Aorta (tissue), 5 donors: ENCODE measurements at regions not wholly inside any gene's neighbourhood (a gene's known extent, or its start where the extent isn't known, plus 50 kb on each side); places are given as distances from the start of the nearest gene placed in this dataset.

Source experiments
- ATAC-seq: fragments of 200-7000 bp; cut with Tn5 transposase; one replicate; pipeline ENCODE4 v1.9.1; 2022; ENCODE audit warnings: moderate library complexity; ENCODE audit not compliant: low FRiP score
- DNase-seq, 2 donors: peaks; one replicate each; pipeline ENCODE4 v3.0.0-alpha.2; 2020
- H3K27ac ChIP-seq, 2 donors: one replicate each; pipeline ENCODE4 v1.5.1; 2013; ENCODE audit warnings: low read length in 2 of 2, mild to moderate bottlenecking in 2 of 2, moderate library complexity in 2 of 2, control low read depth in 1 of 2, inconsistent platforms in 1 of 2, low read depth in 1 of 2
- H3K27me3 ChIP-seq, 2 donors: one replicate each; pipeline ENCODE4 v1.6.1; 2013; ENCODE audit warnings: control low read depth in 1 of 2, low read length in 1 of 2, mild to moderate bottlenecking in 1 of 2, moderate library complexity in 1 of 2; ENCODE audit not compliant: insufficient read depth in 2 of 2, control insufficient read depth in 1 of 2
- H3K36me3 ChIP-seq, 2 donors: one replicate each; pipeline ENCODE4 v1.6.1; 2013; ENCODE audit warnings: control low read depth in 1 of 2, low read length in 1 of 2, mild to moderate bottlenecking in 1 of 2; ENCODE audit not compliant: insufficient read depth in 2 of 2, control insufficient read depth in 1 of 2
- H3K4me1 ChIP-seq, 2 donors: one replicate each; pipeline ENCODE4 v1.6.1; 2013; ENCODE audit warnings: low read length in 2 of 2, control low read depth in 1 of 2, mild to moderate bottlenecking in 1 of 2, moderate library complexity in 1 of 2; ENCODE audit not compliant: insufficient read depth in 2 of 2, control insufficient read depth in 1 of 2
- H3K4me3 ChIP-seq, 2 donors: one replicate each; pipeline ENCODE4 v1.5.1; 2013; ENCODE audit warnings: low read length in 2 of 2, control low read depth in 1 of 2, mild to moderate bottlenecking in 1 of 2
- H3K9me3 ChIP-seq: one replicate; pipeline ENCODE4 v1.6.1; 2013; ENCODE audit warnings: mild to moderate bottlenecking, low read length; ENCODE audit not compliant: control insufficient read depth
- whole genome bisulfite sequencing, 2 donors: extraction: QIAGEN DNeasy Blood & Tissue Kit; methylation state at CpG; one replicate each; pipeline ENCODE4 v1.1.7; 2013; 5-methylcytosine and 5-hydroxymethylcytosine counted together
- intact Hi-C, 2 donors: fragments of 100-400 bp; cut with DNase I; formaldehyde crosslinking; loops; one replicate each; pipeline versions ENCODE4 v1.14.2 to v1.15.0; 2022
- donor health status: healthy with polysubstance abuse.
- donor health status: Bipolar disorder and iron deficiency.
- donor health status: DM: no; HTN: no; CAD: no.
- donor health status: DM: no; HTN: no; CAD: no.
- donor health status: DM: yes; HTN: yes; CAD: no.

DNA sequence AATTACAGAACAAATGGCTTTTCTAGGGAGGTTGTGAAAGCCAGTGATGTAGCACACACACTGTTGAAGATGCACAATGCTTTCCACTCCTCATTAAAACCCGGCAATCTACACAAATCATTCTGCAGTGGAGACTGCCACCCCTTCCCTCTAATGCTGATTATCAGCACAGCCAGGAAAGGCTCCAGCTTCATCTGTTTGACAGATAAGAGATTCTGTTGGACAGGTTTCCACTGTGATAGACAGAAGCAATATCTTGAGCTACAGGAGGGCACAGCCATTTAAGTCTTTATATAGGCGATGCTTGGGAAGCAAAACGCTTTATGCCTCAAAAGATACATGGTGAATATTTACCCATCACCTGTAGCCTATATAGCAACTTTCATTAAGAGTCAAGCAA lies 555.6 kb downstream of the GLRX3 start:
- DNase-seq = no peak
- intact Hi-C loops = no loop called here
- no peak overlapping the region for H3K27ac ChIP-seq
- no peak for ATAC-seq
- H3K4me3 ChIP-seq = no peak overlapping the region
- no peaks in the 10 kb centered on the region for H3K4me1 ChIP-seq
- no peaks in the 10 kb centered on the region for H3K9me3 ChIP-seq
- 69 to 72% methylated on average over 3 of the region's 3 CpGs for WGBS, 2 donors
- no peaks in the 10 kb centered on the region for H3K27me3 ChIP-seq
- H3K36me3 ChIP-seq = no peaks in the 10 kb centered on the region

DNA sequence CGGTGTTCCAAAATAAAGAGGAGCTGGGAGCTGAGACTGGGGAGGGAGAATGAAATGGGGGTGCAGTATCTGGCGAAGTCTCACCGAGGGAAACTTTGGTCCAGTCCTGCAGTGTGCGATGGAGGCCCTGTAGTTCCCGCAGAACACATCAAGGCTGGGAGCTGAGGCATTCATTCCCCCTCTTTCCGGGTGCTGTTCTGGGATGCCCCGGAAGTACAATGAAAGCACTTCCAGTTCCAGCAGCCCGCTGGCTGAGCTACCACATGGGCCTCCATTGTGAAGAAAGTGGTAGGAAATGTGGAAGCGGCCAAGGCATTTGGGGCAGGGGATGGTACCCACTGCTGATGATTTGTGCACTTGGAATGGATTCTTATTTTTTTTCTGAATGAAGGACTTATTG lies 560.7 kb downstream of the GLRX3 start:
- Histone ChIP-seq H3K27me3 (no peaks in the 10 kb centered on the region), H3K27ac (no peak overlapping the region), H3K4me1 (no peaks in the 10 kb centered on the region), H3K36me3 (no peaks in the 10 kb centered on the region), H3K9me3 (no peaks in the 10 kb centered on the region), H3K4me3 (no peak overlapping the region)
- intact Hi-C loops = no loop called here
- DNase-seq = no peak
- WGBS, 2 donors = 92 to 94% methylated on average over 9 of the region's 9 CpGs
- no peak for ATAC-seq

DNA sequence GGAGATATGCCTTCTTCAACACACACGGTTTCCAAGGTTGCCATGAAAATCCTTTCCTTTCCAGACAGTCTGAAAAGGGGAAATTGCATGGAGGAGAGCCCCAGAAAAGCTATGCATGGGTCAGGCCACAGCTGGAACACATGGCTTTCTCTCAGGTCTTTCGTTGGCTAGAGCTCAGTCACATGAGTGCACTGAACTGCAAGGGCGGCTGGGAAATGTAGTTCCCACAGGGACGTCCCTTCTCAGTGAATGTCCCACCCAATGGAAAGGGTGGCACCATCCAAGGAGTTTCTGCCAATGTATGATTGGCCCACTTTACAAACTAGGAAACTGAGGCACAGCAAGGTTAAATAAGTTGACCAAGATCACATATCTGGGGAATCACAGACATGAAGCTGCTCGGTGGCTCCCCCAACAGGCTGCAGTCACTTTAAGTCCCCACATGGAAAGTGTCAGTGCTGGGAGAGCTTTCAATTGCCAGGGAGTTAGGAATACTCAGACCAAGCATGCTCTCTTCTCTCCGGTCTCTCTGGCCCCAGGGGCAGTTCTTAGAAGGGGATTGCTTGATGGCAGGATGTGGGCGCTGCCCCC lies 571.3 kb downstream of the GLRX3 start:
- DNase-seq (no peak), ATAC-seq (no peak)
- no peaks in the 10 kb centered on the region for H3K27me3 ChIP-seq
- H3K4me3 ChIP-seq = no peak overlapping the region
- 82 to 86% methylated on average over 7 of the region's 7 CpGs for WGBS, 2 donors
- no peaks in the 10 kb centered on the region for H3K4me1 ChIP-seq
- no peak overlapping the region for H3K27ac ChIP-seq
- no peaks in the 10 kb centered on the region for H3K36me3 ChIP-seq
- no peaks in the 10 kb centered on the region for H3K9me3 ChIP-seq
- intact Hi-C loops = no loop called here

DNA sequence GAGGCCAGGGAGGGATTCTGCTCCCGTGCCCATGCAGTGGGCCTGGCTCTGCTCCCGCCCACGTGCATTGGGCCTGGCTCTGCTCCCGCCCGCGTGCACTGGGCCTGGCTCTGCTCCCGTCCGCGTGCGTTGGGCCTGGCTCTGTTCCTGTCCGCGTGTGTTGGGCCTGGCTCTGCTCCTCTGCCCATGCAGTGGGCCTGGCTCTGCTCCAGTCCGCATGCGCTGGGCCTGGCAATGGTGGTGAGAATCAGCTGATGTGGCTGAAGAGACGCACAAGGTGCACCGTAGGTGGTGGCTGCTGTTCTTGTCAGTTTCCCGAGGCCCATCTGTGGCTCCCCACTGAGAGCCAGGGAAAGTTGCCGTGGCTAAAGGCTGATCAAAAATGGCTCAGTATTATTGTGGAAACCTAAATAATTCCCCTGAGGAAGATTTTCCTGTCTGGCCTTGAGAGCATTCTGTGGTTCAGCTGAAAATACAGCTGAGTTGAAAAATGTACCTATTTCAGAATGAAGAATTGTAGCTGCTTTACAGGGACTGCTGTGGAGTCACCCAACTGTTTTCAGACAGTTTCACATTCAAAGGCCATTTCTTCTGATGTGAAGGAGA lies 572.4 kb downstream of the GLRX3 start:
- ATAC-seq (no peak), DNase-seq (no peak)
- Histone ChIP-seq H3K27me3 (no peaks in the 10 kb centered on the region), H3K36me3 (no peaks in the 10 kb centered on the region), H3K27ac (no peak overlapping the region), H3K4me3 (no peak overlapping the region), H3K4me1 (no peaks in the 10 kb centered on the region), H3K9me3 (no peaks in the 10 kb centered on the region)
- intact Hi-C loops = no loop called here
- 21 to 49% methylated on average over 18 of the region's 18 CpGs for WGBS, 2 donors

DNA sequence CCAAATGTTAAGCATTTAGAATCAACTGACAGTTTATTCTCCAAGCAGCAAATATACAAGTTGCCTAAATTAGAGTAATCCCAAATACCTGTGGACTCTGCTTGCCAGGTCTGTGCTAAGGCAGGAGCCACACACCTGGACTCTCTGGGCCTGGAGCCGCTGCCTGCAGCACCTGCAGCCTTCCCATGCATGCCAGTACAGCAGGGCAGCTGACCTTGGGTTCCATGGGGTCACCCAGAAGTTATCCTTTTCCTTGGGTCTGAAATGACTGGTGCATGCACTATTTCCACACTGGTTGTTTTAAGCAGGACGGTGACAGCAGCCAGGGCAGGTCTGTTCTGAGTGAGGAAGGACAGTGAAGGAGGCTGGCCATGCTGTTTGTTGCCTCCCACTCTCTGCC lies 573.2 kb downstream of the GLRX3 start:
- Histone ChIP-seq H3K4me1 (no peaks in the 10 kb centered on the region), H3K9me3 (no peaks in the 10 kb centered on the region), H3K27ac (no peak overlapping the region), H3K36me3 (no peaks in the 10 kb centered on the region), H3K4me3 (no peak overlapping the region), H3K27me3 (no peaks in the 10 kb centered on the region)
- DNase-seq = no peak
- intact Hi-C loops = no loop called here
- no peak for ATAC-seq
- 77 to 89% methylated on average over 2 of the region's 2 CpGs for WGBS, 2 donors

DNA sequence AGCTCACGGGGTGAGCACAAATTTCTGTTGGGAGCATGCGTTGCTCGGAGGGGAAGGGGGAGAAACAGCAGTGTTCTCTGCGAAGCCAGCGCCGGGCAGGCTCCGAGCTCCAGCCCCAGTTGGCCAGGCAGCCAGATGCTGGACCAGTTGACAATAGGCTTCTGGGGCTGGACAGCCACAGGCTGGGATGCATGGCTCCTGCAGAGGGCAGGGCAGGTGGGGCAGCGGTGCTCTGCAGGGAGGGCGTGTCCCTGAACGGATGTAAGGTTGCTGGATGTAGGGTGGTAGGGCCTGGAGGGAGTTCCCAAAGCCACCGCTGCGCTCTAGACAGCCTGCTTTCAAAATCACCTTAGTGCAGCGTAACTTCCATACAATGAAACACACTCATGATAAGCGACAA lies 574.9 kb downstream of the GLRX3 start:
- no peaks in the 10 kb centered on the region for H3K4me1 ChIP-seq
- no peak overlapping the region for H3K4me3 ChIP-seq
- ATAC-seq = no peak
- no peaks in the 10 kb centered on the region for H3K9me3 ChIP-seq
- no peaks in the 10 kb centered on the region for H3K27me3 ChIP-seq
- whole genome bisulfite sequencing, 2 donors = 79% methylated on average over 14 of the region's 14 CpGs
- no peak overlapping the region for H3K27ac ChIP-seq
- no peaks in the 10 kb centered on the region for H3K36me3 ChIP-seq
- intact Hi-C loops = no loop called here
- no peak for DNase-seq

DNA sequence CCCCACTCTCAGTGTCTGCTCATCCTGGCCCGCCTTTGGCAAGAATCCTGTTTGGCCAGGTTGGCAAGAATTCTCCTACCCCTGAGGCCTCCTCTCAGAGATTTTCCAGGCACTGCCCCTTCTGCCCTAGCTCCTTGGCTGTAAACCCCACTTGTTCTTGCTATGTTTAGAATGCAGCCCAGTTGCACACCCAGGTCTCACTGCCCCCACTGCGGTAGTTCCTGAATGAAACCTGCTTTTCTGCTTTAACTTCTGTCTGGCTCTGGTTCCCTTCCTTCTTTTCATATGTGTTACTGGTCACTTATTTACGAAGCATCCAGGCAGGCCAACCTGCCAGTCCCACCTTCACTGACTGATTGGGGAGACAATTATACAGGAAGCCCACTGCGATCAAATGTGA lies 576.9 kb downstream of the GLRX3 start:
- WGBS, 2 donors = 79 to 87% methylated on average over 4 of the region's 4 CpGs
- intact Hi-C loops = no loop called here
- ATAC-seq (no peak), DNase-seq (no peak)
- Histone ChIP-seq H3K4me3 (no peak overlapping the region), H3K27ac (no peak overlapping the region), H3K27me3 (no peaks in the 10 kb centered on the region), H3K36me3 (no peaks in the 10 kb centered on the region), H3K4me1 (no peaks in the 10 kb centered on the region), H3K9me3 (no peaks in the 10 kb centered on the region)

DNA sequence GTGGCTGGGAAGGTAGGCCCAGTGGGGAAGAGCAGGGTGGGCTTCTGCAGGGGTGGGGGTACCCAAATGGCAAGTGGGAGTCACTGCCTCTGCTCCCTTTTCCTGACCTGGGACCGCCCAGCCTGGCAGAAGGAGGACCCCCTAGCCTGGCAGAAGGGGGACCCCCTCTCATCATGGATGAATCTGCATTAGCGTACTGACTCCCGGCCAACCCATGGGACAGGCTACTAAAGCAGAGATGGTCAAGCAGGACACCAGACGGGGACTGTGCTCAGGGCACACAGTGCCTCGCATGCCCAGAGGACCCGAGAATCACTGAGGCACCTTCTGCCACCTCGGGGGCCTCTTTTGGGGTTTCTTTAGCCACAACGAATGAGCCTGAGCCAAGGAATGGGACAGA lies 577.5 kb downstream of the GLRX3 start:
- DNase-seq (no peak), ATAC-seq (no peak)
- intact Hi-C loops = no loop called here
- Histone ChIP-seq H3K27ac (no peak overlapping the region), H3K27me3 (no peaks in the 10 kb centered on the region), H3K4me3 (no peak overlapping the region), H3K36me3 (no peaks in the 10 kb centered on the region), H3K9me3 (no peaks in the 10 kb centered on the region), H3K4me1 (no peaks in the 10 kb centered on the region)
- WGBS, 2 donors = 87 to 89% methylated on average over 7 to 8 of the region's 8 CpGs

DNA sequence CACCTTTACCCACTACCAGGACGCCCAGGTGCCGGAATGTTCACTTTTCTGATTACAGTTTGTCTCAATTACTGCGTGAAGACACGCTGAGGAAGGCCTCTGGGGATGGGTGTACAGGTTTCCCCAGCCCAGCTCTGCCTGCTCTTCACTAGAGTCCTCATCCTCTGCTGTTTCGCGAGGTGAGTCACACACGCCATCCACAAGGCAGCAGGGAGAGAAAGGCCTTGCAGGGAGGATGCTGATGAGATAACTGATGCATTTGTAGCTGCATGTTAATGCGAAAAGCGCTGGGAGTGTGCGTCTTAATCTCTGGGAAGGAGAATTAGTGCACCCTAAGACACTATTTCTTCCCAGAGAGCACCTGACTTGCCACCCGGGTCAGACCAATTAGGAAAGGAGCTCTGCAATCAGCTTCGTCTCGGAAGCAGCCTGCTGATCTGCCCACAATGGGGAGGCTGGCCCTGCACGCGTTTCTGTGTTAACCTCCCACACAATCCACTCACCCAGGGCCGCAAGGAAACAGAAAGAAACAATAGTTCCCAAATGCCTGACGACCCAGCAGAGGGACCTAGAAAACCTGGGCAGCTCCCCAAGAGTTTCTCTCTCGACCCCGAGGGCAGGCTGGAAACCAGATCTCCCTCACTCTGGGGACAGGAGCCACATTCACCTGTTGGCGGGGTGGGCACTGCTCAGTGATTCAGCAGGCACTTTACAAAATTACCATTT lies 578.7 kb downstream of the GLRX3 start:
- H3K4me1 ChIP-seq = no peaks in the 10 kb centered on the region
- ATAC-seq (no peak), DNase-seq (no peak)
- intact Hi-C loops = no loop called here
- no peak overlapping the region for H3K4me3 ChIP-seq
- H3K9me3 ChIP-seq = no peaks in the 10 kb centered on the region
- no peaks in the 10 kb centered on the region for H3K27me3 ChIP-seq
- no peak overlapping the region for H3K27ac ChIP-seq
- WGBS, 2 donors = 79 to 80% methylated on average over 20 of the region's 20 CpGs
- H3K36me3 ChIP-seq = no peaks in the 10 kb centered on the region
